Esophagus muscularis mucosa (tissue), 4 donors: ENCODE measurements at regions not wholly inside any gene's neighbourhood (a gene's known extent, or its start where the extent isn't known, plus 50 kb on each side); places are given as distances from the start of the nearest gene placed in this dataset.

Experiments used
- DNase-seq: peaks from one replicate; pipeline ENCODE4 v3.0.0-alpha.2; 2017; ENCODE audit errors: extremely low spot score
- H3K27ac ChIP-seq, 4 donors: fragments of 200-600 bp; sonication (generic); replicated peaks in 1 of 4; 1 replicate in 3 of 4; 2 replicates in 1 of 4; pipeline ENCODE4 v1.5.1; 2016 to 2019; ENCODE audit warnings: mild to moderate bottlenecking in 1 of 4
- H3K27me3 ChIP-seq, 4 donors: fragments of 200-600 bp; sonication (generic); one replicate each; pipeline versions ENCODE4 v1.5.1 to v1.6.0; 2016 to 2019
- H3K36me3 ChIP-seq, 4 donors: fragments of 200-600 bp; sonication (generic); one replicate each; pipeline ENCODE4 v1.5.1; 2016 to 2019
- H3K4me1 ChIP-seq, 4 donors: fragments of 200-600 bp; sonication (generic); one replicate each; pipeline ENCODE4 v1.5.1; 2016 to 2019
- H3K4me3 ChIP-seq, 4 donors: fragments of 200-600 bp; sonication (generic); 1 replicate in 2 of 4; 2 replicates in 2 of 4; pipeline ENCODE4 v1.5.1; 2016 to 2019; ENCODE audit warnings: mild to moderate bottlenecking in 4 of 4, moderate library complexity in 1 of 4
- H3K9me3 ChIP-seq, 4 donors: fragments of 200-600 bp; sonication (generic); 1 replicate in 3 of 4; 2 replicates in 1 of 4; pipeline ENCODE4 v1.5.1; 2016 to 2019
- CTCF ChIP-seq, 3 experiments: fragments of 200-600 bp in 2 of 3; fragments of 450-650 bp in 1 of 3; sonication (generic) in 2 of 3; IDR thresholded peaks; one replicate each; pipeline ENCODE4 v1.5.1; 2017 to 2019; ENCODE audit warnings: antibody characterized with exemption in 3 of 3, mild to moderate bottlenecking in 2 of 3, moderate library complexity in 1 of 3
- EP300 ChIP-seq: sonication (generic); formaldehyde crosslinking; IDR thresholded peaks from one replicate; pipeline ENCODE4 v1.6.1; 2017; ENCODE audit warnings: antibody characterized with exemption
- POLR2A ChIP-seq: fragments of 450-650 bp; IDR thresholded peaks from one replicate; pipeline ENCODE4 v1.6.1; 2017; ENCODE audit warnings: antibody characterized with exemption, moderate library complexity, mild to moderate bottlenecking, low read depth
- POLR2AphosphoS5 ChIP-seq, 2 donors: sonication (generic); formaldehyde crosslinking; IDR thresholded peaks; one replicate each; pipeline ENCODE4 v1.6.1; 2017; ENCODE audit warnings: antibody characterized with exemption in 2 of 2
- WGBS: methylation state at CpG from one replicate; pipeline ENCODE4 v1.1.5; 2018; 5-methylcytosine and 5-hydroxymethylcytosine counted together
- intact Hi-C: fragments of 100-400 bp; cut with DNase I; formaldehyde crosslinking; loops from one replicate; pipeline ENCODE4 v1.15.1; 2023

- Histone ChIP-seq H3K4me3 (no peak overlapping the region), H3K27ac (no peak overlapping the region), H3K36me3 (no peaks in the 10 kb centered on the region), H3K9me3 (no peaks in the 10 kb centered on the region), H3K4me1 (no peaks in the 10 kb centered on the region), H3K27me3 (peaks cover 0 to 68% (median 3%) of the 10 kb centered on the region in 4 donors)
- TF ChIP-seq POLR2A (no peak), EP300 (no peak), POLR2AphosphoS5 (IDR thresholded peaks at IDR 0.05) (no peak), CTCF (IDR thresholded peaks at IDR 0.05) (no peak)
- intact Hi-C loops, result no loop called here
- DNase-seq, result no peak
- 84% methylated on average over 16 of the region's 27 CpGs for WGBS
Observed at GRCh38 chr22:49371325-49372110, 456.2 kb downstream of the BRD1 start.

- Histone ChIP-seq H3K27ac (no peak overlapping the region), H3K4me1 (no peaks in the 10 kb centered on the region), H3K4me3 (no peak overlapping the region), H3K27me3 (peaks cover 0 to 76% (median 3%) of the 10 kb centered on the region in 4 donors), H3K36me3 (no peaks in the 10 kb centered on the region), H3K9me3 (no peaks in the 10 kb centered on the region)
- WGBS, result 34% methylated on average over 23 of the region's 29 CpGs
- intact Hi-C loops, result no loop called here
- no peak for TF ChIP-seq POLR2AphosphoS5 (IDR thresholded peaks at IDR 0.05)
- TF ChIP-seq POLR2A, result no peak
- no peak for TF ChIP-seq CTCF (IDR thresholded peaks at IDR 0.05)
- no peak for TF ChIP-seq EP300
- DNase-seq, result no peak
Observed at GRCh38 chr22:49370627-49371301, 456.9 kb downstream of the BRD1 start.

GRCh38 chr22:49369726-49370626, 457.7 kb downstream of the BRD1 start:
- WGBS, result 73% methylated on average over 17 of the region's 22 CpGs
- DNase-seq, result no peak
- TF ChIP-seq POLR2A (no peak), POLR2AphosphoS5 (IDR thresholded peaks at IDR 0.05) (no peak), CTCF (IDR thresholded peaks at IDR 0.05) (no peak), EP300 (no peak)
- Histone ChIP-seq H3K4me3 (no peak overlapping the region), H3K9me3 (no peaks in the 10 kb centered on the region), H3K27me3 (peaks cover 0 to 84% (median 3%) of the 10 kb centered on the region in 4 donors), H3K27ac (no peak overlapping the region), H3K36me3 (no peaks in the 10 kb centered on the region), H3K4me1 (no peaks in the 10 kb centered on the region)
- intact Hi-C loops, result no loop called here

GRCh38 chr22:49368976-49369725, 458.5 kb downstream of the BRD1 start:
- 62% methylated on average over 26 of the region's 41 CpGs for WGBS
- TF ChIP-seq POLR2AphosphoS5 (IDR thresholded peaks at IDR 0.05) (no peak), CTCF (IDR thresholded peaks at IDR 0.05) (no peak)
- Histone ChIP-seq H3K27me3 (peaks cover 0 to 92% (median 3%) of the 10 kb centered on the region in 4 donors), H3K9me3 (no peaks in the 10 kb centered on the region), H3K27ac (no peak overlapping the region), H3K36me3 (no peaks in the 10 kb centered on the region), H3K4me1 (no peaks in the 10 kb centered on the region), H3K4me3 (no peak overlapping the region)
- intact Hi-C loops, result no loop called here
- DNase-seq, result no peak
